PC-3 (cell line): ENCODE measurements at regions not wholly inside any gene's neighbourhood (a gene's known extent, or its start where the extent isn't known, plus 50 kb on each side); places are given as distances from the start of the nearest gene placed in this dataset.

Experiments used
- CTCF ChIP-seq: fragments of 300-600 bp; sonication (generic); conservative IDR thresholded peaks from 2 replicates; pipeline ENCODE4 v1.5.1; 2017; ENCODE audit warnings: antibody characterized with exemption, low read depth, mild to moderate bottlenecking, low read length
- EZH2 ChIP-seq: fragments of 300-600 bp; sonication (generic); IDR thresholded peaks from one replicate; pipeline ENCODE4 v1.6.1; 2017; ENCODE audit warnings: antibody characterized with exemption, mild to moderate bottlenecking, low read length; ENCODE audit not compliant: unreplicated experiment

DNA sequence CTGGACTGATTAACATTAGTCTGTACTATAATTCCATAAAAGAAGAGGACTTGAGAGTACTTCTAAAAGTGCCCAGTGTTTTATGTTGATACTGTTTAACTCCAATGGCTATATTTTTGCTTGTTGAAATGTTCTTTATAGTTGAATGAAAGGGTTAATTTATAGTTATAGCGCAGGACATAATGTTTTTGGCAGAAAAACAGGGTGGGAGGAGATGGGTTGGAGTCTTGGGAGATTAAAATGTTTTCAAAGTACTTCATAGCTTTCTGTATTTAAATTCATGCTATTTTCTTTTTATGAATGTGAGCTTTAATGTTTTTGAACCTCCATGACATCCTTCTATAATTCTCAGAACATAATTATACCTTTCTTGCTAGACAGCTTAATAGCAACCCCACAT lies 108.2 kb downstream of the CNTN3 start:
- no peak for TF ChIP-seq CTCF
- TF ChIP-seq EZH2 = no peak
